ENCODE measurements at regions not wholly inside any gene's neighbourhood (a gene's known extent, or its start where the extent isn't known, plus 50 kb on each side); places are given as distances from the start of the nearest gene placed in this dataset.
A peak's percentile ranks its signal among the peaks of the same experiment; 100 is the strongest.
"Not testable (repeated sequence)": the region's sequence is repeated elsewhere in the genome, so short reads cannot be mapped to it uniquely, and the experiment has no call there.

GRCh38 chr15:21249508-21250019 is 190.7 kb downstream of the POTEB3 start:
- H3K4me1 ChIP-seq (replicated peaks in 1 of 2); in situ Hi-C loops (cut with MboI; ENCODE audit: low pct_unique_long_range_greater_than_20kb in 2 of 9, low sequenced_read_pairs in 9 of 9, unreplicated experiment in 9 of 9); H3K4me3 ChIP-seq; H3K27ac ChIP-seq: not testable (repeated sequence)
- peak in 1 of 8 experiments; percentile 88 for ATAC-seq (replicated peaks in 6 of 8)
- 60 to 80% methylated on average over 1 to 2 of the region's 5 CpGs; no CpG with 5 or more reads in 8 of the 10 experiments for WGBS, 10 experiments
